KBM-7 (cell line): ENCODE measurements at regions not wholly inside any gene's neighbourhood (a gene's known extent, or its start where the extent isn't known, plus 50 kb on each side); places are given as distances from the start of the nearest gene placed in this dataset.
"Not testable (repeated sequence)": the region's sequence is repeated elsewhere in the genome, so short reads cannot be mapped to it uniquely, and the experiment has no call there.

Experiments used
- DNase-seq: peaks from one replicate; pipeline ENCODE4 v3.0.0-alpha.2; 2015
- in situ Hi-C: fragments of 300-500 bp; cut with MboI; formaldehyde crosslinking; loops from 2 replicates; pipeline ENCODE4 v1.14.3; 2020; ENCODE audit warnings: low sequenced_read_pairs, low pct_unique_long_range_greater_than_20kb, mixed read lengths

DNA sequence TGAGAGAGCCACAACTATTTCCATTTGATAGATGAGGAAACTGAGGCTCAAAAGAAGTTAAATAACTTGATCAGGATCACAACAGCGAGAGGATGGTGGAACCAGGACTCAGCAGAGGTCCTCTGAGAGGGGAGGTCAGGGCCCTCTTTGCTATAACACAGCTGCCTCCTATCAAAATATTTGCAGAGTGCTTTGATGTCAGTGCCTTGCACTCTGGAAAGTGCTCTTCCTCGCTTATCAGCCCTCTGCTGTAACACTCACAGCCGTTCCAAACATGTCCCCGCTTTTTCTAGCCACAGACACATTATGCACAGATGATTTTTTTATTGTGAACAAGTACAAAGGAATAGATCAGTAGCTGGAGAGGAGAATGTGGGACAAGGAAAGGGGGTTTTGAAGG lies 71.8 kb upstream of the ARHGAP29 start:
- no peak for DNase-seq
- in situ Hi-C loops = no loop called here

DNA sequence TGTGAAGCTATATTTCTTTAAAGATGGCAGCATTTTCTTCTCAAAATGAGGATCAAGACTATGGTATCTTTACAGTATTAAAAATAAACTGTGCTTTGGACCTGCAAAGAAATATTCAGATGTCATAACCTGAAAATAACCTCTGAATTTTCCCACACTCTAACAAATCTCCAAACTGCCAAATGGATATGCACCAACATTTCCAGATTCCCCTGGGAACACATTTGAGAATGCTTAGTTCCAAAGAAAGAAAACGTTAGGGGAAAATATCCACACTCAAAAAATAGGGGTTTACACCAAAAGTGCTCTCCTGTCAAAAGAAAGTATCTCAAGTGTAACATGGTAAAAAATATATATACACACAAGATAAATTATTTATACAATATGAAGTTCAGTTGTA lies 69.1 kb upstream of the ARHGAP29 start:
- DNase-seq = no peak
- in situ Hi-C loops = no loop called here

DNA sequence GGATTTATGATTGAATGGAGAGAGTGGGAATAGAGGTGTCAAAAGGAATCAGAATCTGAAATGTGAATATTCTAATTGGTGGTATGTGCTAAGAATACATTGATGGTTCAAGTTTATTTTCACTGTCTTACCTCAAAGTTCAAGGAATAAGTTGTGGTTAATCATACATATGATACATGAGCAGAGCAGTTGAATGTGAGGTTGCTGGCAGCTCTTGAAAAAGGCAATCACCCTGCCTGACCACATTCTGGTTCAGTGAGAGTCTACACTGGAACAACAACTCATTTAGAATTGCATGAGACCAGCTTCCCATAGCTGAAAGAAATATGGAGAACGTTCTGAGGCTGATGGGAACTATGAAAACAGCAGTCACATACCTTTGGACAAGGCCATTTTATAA lies 68.3 kb upstream of the ARHGAP29 start:
- no peak for DNase-seq
- in situ Hi-C loops = no loop called here

DNA sequence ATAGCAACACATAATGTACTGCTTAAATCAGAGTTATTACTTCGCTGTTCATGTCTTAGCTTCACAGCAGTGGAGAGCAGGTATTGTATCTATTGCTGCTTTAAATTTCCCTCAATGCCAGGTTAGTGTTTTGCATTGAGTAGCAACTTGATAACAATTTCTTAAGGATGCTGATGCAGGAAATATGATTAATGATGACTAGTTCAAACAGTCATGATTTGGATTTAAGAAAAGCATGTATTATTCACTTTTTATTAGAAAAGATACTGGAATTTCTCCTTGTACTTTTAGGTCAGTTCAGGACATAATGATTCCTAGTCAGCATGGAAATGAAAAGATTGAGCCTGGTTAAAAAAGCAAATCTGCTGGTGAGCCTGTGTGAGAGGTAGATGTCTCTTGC lies 67.2 kb upstream of the ARHGAP29 start:
- in situ Hi-C loops = no loop called here
- DNase-seq = no peak

- peak; percentile 15 for DNase-seq
- in situ Hi-C loops = no loop called here
These were observed 65.6 kb upstream of the ARHGAP29 start for GRCh38 chr1:94303005-94303404.

DNA sequence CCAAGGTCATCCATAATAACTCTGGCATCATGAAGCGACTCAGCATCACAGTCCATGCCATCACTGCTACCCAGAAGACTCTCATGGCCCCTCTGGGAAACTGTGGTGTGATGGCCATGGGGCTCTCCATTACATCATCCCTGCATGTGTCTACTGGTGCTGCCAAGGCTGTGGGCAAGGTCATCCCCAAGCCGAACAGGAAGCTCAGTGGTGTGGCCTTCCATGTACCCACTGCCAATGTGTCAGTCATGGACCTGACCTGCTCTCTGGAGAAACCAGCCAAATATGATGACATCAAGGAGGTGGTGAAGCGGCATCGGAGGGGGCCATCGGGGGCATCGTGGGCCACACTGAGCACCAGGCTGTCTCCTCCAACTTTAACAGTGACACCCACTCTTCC lies 65.1 kb upstream of the ARHGAP29 start:
- in situ Hi-C loops = no loop called here
- no peak for DNase-seq

DNA sequence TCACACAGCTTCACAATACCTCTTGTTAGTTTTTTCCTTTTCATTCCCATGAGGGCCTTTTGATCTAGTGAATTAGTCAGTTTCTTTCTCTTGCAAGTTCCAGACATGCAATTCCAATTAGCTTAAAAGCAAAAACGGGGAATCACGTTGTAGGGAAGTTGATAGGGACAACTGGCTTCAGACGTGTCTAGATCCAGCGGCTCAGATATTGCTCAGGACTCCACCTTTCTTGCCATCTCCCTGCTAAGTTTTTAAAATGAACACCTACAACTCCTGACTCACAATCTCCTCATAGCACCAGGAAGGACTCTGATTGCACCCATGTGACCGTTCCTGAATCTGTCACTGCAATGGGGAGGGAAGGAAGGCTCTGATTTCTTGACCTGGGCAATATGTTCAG lies 63.8 kb upstream of the ARHGAP29 start:
- in situ Hi-C loops = no loop called here
- DNase-seq = no peak

DNA sequence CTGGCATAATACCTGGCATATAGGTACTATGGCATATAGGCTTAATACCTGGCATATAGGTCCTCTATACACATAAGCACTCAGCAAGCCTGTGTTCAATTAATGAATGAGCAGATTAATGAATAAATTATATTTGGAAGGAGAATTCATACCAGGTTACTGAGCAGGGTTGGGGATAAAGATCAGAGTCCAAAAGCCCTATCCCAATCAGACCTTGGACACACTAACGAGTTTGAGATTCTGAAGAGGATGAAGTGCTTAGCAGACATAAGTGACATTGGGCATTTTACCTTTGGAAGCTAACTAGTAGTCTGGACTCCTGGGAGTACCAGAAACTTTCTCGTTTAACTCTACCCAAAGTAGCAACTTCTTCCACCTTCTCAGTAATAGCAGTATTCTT lies 63.3 kb upstream of the ARHGAP29 start:
- in situ Hi-C loops = no loop called here
- no peak for DNase-seq

- DNase-seq = no peak
- in situ Hi-C loops = no loop called here
These were observed 62.5 kb upstream of the ARHGAP29 start for GRCh38 chr1:94299627-94300553.

DNA sequence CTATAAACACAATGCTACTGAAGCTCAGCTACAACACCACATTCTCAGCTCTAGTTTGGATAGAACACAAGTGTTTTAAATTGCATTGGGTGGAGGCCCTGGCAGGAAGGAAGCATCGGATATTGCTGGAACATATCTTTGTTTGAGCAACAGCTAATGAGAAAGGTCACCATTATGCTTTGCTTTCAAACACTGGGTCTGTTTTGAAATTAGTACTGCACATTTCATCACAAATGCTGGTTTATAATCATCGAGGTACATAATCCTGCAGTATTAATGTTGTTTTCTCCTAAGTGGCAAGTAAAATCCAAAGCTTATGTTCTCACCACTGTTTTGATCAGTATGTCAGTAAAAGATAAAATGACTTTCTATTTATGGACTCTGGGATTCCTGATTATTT lies 61.5 kb upstream of the ARHGAP29 start:
- in situ Hi-C loops = no loop called here
- DNase-seq = no peak

- DNase-seq = no peak
- in situ Hi-C loops = no loop called here
These were observed 58.6 kb upstream of the ARHGAP29 start for GRCh38 chr1:94296018-94296417.

DNA sequence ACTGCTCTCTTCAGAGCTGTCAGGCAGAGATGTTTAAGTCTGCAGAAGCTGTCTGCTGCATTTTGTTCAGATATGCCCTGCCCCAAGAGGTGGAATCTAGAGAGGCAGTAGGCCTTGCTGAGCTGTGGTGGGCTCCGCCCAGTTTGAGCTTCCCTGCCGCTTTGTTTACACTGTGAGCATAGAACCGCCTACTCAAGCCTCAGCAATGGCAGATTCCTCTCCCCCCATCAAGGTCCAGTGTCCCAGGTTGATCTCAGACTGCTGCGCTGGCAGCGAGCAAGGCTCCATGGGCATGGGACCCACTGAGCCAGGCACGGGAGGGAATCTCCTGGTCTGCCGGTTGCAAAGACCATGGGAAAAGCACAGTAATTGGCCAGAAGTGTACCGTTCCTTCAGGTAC lies 55.6 kb upstream of the ARHGAP29 start:
- DNase-seq, in situ Hi-C loops: not testable (repeated sequence)

GRCh38 chr1:94289244-94289643 lies 51.9 kb upstream of the ARHGAP29 start:
- DNase-seq, in situ Hi-C loops: not testable (repeated sequence)
